SK-N-SH (cell line): ENCODE measurements at regions not wholly inside any gene's neighbourhood (a gene's known extent, or its start where the extent isn't known, plus 50 kb on each side); places are given as distances from the start of the nearest gene placed in this dataset.

ENCODE experiments used
- CHD2 ChIP-seq: fragments of 150-350 bp; IDR thresholded peaks from 2 replicates; pipeline ENCODE4 v1.6.1; 2018; ENCODE audit warnings: low read length; ENCODE audit not compliant: partially characterized antibody
- MXI1 ChIP-seq: IDR thresholded peaks from 2 replicates; pipeline ENCODE4 v1.6.1; 2012; ENCODE audit warnings: mild to moderate bottlenecking, low read depth, low read length, improper control_type of control experiment
- NFIC ChIP-seq: IDR thresholded peaks from 2 replicates; pipeline ENCODE4 v1.4.0; 2012; ENCODE audit warnings: borderline replicate concordance
- RAD21 ChIP-seq: IDR thresholded peaks from 2 replicates; pipeline ENCODE4 v1.6.1; 2012; ENCODE audit warnings: mild to moderate bottlenecking, low read length
- RXRA ChIP-seq: IDR thresholded peaks from 2 replicates; pipeline ENCODE4 v1.4.0; 2012; ENCODE audit warnings: low read depth, mild to moderate bottlenecking, borderline replicate concordance
- TAF1 ChIP-seq: IDR thresholded peaks from 2 replicates; pipeline ENCODE4 v1.6.1; 2012; ENCODE audit warnings: low read depth, mild to moderate bottlenecking, low read length, moderate library complexity, borderline replicate concordance
- TCF12 ChIP-seq: IDR thresholded peaks from 2 replicates; pipeline ENCODE4 v1.4.0; 2012
- TF ChIP-seq, protein P1 (sequence below): IDR thresholded peaks from 2 replicates; pipeline ENCODE4 v1.6.1; 2012; ENCODE audit warnings: mild to moderate bottlenecking, low read depth, low read length, moderate library complexity
- TF ChIP-seq, protein P2 (sequence below): fragments of 200-600 bp; sonication (generic); IDR thresholded peaks from 2 replicates; pipeline ENCODE4 v1.6.1; 2017; ENCODE audit warnings: antibody characterized with exemption, mild to moderate bottlenecking, moderate library complexity

DNA sequence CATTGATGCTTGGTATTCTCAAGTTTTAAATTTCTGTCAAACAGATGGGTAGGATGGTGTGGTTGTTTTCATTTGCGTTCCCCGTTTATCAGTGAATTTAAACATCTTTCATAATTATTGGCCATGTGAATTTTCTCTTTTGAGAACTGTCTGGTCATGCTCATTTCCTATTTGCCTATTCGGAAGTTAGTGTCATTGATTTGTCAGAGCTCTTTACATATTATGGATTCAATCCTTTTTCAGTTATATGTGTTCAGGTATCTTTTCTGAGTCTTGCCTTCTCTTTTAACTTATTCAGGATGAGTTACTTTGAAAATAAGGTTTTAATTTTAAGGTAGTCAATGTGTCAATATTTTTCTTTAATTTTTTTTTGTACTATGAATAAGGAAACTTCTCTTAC, 315.7 kb downstream of the MN1 start:
- TF ChIP-seq RAD21 = no peak
- TF ChIP-seq MXI1 = no peak
- TF ChIP-seq, protein P1, sequence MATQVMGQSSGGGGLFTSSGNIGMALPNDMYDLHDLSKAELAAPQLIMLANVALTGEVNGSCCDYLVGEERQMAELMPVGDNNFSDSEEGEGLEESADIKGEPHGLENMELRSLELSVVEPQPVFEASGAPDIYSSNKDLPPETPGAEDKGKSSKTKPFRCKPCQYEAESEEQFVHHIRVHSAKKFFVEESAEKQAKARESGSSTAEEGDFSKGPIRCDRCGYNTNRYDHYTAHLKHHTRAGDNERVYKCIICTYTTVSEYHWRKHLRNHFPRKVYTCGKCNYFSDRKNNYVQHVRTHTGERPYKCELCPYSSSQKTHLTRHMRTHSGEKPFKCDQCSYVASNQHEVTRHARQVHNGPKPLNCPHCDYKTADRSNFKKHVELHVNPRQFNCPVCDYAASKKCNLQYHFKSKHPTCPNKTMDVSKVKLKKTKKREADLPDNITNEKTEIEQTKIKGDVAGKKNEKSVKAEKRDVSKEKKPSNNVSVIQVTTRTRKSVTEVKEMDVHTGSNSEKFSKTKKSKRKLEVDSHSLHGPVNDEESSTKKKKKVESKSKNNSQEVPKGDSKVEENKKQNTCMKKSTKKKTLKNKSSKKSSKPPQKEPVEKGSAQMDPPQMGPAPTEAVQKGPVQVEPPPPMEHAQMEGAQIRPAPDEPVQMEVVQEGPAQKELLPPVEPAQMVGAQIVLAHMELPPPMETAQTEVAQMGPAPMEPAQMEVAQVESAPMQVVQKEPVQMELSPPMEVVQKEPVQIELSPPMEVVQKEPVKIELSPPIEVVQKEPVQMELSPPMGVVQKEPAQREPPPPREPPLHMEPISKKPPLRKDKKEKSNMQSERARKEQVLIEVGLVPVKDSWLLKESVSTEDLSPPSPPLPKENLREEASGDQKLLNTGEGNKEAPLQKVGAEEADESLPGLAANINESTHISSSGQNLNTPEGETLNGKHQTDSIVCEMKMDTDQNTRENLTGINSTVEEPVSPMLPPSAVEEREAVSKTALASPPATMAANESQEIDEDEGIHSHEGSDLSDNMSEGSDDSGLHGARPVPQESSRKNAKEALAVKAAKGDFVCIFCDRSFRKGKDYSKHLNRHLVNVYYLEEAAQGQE = no peak
- no peak for TF ChIP-seq NFIC
- TF ChIP-seq, protein P2, sequence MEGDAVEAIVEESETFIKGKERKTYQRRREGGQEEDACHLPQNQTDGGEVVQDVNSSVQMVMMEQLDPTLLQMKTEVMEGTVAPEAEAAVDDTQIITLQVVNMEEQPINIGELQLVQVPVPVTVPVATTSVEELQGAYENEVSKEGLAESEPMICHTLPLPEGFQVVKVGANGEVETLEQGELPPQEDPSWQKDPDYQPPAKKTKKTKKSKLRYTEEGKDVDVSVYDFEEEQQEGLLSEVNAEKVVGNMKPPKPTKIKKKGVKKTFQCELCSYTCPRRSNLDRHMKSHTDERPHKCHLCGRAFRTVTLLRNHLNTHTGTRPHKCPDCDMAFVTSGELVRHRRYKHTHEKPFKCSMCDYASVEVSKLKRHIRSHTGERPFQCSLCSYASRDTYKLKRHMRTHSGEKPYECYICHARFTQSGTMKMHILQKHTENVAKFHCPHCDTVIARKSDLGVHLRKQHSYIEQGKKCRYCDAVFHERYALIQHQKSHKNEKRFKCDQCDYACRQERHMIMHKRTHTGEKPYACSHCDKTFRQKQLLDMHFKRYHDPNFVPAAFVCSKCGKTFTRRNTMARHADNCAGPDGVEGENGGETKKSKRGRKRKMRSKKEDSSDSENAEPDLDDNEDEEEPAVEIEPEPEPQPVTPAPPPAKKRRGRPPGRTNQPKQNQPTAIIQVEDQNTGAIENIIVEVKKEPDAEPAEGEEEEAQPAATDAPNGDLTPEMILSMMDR = no peak
- no peak for TF ChIP-seq TCF12
- no peak for TF ChIP-seq TAF1
- TF ChIP-seq RXRA = no peak
- TF ChIP-seq CHD2 = no peak
